Transverse colon (tissue), 4 donors: ENCODE measurements at regions not wholly inside any gene's neighbourhood (a gene's known extent, or its start where the extent isn't known, plus 50 kb on each side); places are given as distances from the start of the nearest gene placed in this dataset.

Experiments used
- POLR2A ChIP-seq: fragments of 450-650 bp; IDR thresholded peaks from one replicate; pipeline ENCODE4 v1.6.1; 2016; ENCODE audit warnings: antibody characterized with exemption, mild to moderate bottlenecking, moderate library complexity
- POLR2AphosphoS5 ChIP-seq, 3 donors: sonication (generic); formaldehyde crosslinking; IDR thresholded peaks; one replicate each; pipeline ENCODE4 v1.6.1; 2016; ENCODE audit warnings: antibody characterized with exemption in 3 of 3
- TF ChIP-seq, protein P1 (sequence below), 5 experiments: fragments of 200-600 bp in 3 of 5; fragments of 450-650 bp in 2 of 5; sonication (generic) in 3 of 5; IDR thresholded peaks; 1 replicate in 2 of 5; 2 replicates in 3 of 5; pipeline ENCODE4 v1.5.1; 2016 to 2017; ENCODE audit warnings: antibody characterized with exemption in 5 of 5, inconsistent platforms in 3 of 5, mild to moderate bottlenecking in 2 of 5, moderate library complexity in 1 of 5

DNA sequence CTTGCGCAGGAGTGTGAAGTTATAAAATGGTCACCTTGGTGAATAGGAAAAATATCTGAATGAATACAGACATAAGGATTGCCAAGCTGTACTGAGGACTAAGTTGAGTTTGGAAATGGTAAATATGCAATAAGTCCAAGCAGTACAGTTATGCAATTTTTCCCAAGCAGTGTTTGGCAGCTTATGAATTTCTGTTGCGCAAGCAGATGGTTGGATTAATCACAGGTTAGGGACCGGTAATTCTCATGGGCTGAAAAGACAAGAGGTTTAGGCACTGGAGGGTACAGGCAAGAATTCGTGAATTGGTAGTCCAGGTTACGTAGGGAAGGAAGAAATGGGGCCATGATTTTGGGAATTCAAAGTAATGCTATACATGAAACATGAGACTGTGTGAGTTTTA, 210.3 kb downstream of the RAP2B start:
- TF ChIP-seq, protein P1, sequence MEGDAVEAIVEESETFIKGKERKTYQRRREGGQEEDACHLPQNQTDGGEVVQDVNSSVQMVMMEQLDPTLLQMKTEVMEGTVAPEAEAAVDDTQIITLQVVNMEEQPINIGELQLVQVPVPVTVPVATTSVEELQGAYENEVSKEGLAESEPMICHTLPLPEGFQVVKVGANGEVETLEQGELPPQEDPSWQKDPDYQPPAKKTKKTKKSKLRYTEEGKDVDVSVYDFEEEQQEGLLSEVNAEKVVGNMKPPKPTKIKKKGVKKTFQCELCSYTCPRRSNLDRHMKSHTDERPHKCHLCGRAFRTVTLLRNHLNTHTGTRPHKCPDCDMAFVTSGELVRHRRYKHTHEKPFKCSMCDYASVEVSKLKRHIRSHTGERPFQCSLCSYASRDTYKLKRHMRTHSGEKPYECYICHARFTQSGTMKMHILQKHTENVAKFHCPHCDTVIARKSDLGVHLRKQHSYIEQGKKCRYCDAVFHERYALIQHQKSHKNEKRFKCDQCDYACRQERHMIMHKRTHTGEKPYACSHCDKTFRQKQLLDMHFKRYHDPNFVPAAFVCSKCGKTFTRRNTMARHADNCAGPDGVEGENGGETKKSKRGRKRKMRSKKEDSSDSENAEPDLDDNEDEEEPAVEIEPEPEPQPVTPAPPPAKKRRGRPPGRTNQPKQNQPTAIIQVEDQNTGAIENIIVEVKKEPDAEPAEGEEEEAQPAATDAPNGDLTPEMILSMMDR (IDR thresholded peaks at IDR 0.05) = no peak
- TF ChIP-seq POLR2AphosphoS5 (IDR thresholded peaks at IDR 0.05) (no peak), POLR2A (no peak)
